ENCODE measurements at regions not wholly inside any gene's neighbourhood (a gene's known extent, or its start where the extent isn't known, plus 50 kb on each side); places are given as distances from the start of the nearest gene placed in this dataset.
"Not testable (repeated sequence)": the region's sequence is repeated elsewhere in the genome, so short reads cannot be mapped to it uniquely, and the experiment has no call there.

DNA sequence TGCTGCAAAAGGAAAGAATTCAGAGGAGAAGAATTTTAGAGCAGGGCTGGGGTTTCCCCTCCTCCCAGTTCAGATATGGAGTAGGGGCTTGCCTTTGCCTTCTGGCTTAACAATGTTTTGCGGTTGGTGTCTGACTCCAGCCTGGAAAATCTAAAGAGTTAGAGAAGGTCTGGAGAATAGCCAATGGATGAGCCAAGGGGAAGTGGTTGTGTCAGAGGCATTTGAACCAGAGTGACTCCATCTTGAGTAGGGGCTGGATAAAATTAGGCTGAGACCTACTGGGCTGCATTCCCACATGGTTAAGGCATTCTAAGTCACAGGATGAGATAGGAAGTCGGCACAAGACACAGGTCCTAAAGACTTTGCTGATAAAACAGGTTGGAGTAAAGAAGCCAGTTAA is 133.7 kb downstream of the DIRAS2 start:
- no peak for DNase-seq (ENCODE audit: low read depth, low spot score)

DNA sequence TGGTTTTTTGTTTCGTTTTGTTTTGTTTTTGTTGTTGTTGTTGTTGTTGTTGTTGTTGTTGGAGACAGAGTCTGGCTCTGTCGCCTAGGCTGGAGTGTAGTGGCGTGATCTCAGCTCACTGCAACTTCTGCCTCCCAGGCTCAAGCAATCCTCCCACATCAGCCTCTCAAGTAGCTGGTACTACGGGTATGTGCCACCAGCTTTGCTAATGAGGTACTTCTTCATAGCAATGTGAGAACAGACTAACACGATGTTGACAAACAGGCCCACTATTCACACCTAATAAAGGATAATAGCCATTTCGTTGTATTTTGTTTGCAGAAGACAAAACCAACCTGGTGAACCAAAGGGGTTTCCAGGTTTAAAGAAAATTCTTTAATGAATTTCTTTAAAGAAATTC is 130.9 kb downstream of the DIRAS2 start:
- no peak for DNase-seq (ENCODE audit: low read depth, low spot score)

DNA sequence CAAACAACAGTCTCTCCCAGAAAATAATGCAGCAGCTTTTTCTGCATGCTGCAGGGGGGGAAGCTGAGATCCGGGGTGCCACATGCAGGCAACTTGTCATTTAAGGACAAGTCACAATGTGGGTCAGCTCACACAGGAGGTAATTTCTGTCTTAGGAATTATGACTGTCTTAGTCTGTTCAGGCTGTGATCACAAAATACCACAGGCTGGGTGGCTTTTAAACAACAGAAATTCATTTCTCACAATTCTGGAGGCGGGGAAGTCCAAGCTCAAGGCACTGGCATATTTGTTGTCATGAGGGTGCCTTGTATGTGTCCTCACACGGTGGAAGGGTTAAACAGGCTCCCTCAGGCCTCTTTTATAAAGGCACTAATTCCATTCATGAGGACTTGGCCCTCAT is 127.7 kb downstream of the DIRAS2 start:
- DNase-seq (ENCODE audit: low read depth, low spot score) = no peak

DNA sequence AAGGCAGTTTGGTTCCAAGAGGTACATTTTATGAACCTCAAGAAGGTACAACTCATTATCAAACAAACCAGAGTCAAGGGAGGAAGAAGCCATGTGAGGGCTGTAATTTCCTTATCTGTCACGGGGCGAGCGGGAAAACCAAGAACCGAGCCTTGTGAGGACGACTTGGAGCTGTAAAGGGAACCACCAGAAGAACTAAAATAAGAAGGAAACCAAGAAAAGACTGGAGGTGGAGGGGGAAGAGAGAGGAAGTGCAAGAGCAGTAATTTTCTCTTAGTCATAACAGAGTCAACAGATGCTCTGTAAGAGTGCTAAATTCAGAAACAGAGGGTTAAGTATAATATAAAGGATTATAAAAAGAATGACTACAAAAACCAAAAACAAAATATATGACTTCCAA is 127.1 kb downstream of the DIRAS2 start:
- no peak for DNase-seq (ENCODE audit: low read depth, low spot score)

DNA sequence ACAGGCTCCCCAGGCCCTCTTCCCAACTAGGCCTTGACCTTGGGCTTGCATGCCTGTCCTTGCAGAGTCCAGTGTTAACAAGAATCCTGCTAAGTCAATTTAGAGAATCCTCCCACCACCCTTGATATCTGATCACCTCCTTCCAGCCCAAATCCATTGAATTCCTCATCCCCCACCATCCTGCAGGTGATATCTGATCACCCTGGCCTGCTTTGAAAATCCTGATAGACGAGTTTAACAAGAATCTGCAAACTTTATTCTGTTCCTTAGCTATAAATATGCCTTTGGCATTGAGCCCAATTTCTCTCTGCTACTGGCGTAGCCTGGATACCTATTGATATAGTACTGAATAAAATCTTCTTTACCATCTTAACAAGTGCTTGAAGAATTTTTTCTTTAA is 125.5 kb downstream of the DIRAS2 start:
- no peak for DNase-seq (ENCODE audit: low read depth, low spot score)

DNA sequence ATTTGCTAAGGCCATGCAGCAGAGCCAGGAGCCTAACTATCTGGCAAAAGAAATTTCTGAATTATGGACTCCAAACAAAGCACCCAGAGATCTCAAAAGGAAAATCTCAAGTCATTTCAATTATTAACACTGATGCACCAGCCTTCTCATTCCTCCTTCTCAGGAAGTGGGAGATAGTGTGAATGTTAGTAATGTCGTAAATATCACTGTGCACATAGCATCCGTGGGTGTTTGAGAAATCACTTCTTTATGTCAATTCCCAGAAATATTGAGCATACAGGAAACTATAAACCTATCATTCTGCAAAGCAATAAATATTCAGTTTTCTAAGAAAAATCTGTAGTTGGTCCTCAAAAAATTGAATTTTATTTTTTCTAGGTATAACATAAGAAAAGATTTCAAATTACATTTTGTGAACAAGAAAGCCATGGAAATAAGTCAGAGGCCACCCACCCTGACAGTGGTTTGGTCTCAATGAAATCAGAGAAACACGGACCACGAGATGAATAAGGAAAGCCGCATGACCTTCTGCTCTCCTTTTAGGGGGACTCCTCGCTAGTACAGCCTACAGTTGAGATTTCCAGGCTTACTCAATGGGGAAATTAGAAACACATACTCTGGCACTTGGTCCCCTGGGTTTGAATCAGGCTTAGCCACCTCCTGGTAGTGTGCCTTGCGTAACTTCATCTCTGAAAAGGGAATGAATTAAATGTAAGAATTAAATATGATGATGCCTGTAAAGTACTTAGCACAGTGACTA is 120.6 kb downstream of the DIRAS2 start:
- no peak for DNase-seq (ENCODE audit: low read depth, low spot score)

DNA sequence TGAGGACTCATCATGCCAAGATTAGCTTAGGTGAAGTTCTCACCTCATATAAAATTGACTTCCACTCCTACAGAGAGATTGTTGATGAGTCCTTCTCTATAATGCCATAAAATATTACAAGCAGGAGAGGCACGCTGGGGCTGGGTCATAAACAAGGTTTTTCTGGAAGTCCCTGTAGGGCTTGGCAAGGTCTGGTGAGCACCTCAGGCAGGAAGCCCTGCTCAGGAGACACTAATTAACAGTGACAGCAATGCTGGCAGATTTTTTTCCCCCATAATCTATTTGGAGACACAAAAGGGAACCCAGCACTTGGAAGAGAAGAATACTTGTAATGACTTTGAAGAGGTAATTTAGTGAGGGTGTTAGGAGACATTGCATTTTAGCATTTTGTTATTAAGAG is 118.7 kb downstream of the DIRAS2 start:
- DNase-seq (ENCODE audit: low read depth, low spot score) = no peak

DNA sequence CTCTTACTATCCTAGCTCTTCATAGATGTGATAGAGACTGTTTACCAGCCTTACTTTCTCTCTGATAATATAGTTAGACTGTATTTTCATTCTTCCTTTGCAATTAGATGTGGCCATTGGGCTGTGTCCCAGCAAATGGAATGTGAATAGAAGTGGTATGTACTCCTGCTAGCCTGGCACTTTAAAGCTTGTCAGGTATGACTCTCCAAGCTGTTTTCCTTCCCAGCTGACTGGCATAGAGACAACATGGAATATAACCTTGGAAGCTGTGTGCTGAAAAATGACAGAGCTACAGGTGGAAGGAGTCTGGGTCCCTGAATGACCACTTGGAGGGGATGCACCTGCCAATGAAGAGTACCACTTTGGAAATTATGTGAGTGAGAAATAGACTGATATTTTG is 116.2 kb downstream of the DIRAS2 start:
- no peak for DNase-seq (ENCODE audit: low read depth, low spot score)

DNA sequence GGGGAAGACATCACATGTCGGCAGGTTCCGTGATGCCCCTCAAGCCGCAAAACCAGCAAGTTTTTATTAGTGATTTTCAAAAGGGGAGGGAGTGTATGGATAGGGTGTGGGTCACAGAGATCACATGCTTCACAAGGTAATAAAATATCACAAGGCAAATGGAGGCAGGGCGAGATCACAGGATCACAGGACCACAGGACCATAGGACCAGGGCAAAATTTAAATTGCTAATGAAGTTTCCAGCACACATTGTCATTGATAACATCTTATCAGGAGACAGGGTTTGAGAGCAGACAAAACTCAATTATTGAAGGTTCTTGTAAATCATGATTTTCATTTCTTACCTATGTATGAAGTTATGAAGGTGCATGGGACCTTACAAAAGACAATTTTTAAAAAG is 106.5 kb downstream of the DIRAS2 start:
- DNase-seq (ENCODE audit: low read depth, low spot score) = not testable (repeated sequence)

DNA sequence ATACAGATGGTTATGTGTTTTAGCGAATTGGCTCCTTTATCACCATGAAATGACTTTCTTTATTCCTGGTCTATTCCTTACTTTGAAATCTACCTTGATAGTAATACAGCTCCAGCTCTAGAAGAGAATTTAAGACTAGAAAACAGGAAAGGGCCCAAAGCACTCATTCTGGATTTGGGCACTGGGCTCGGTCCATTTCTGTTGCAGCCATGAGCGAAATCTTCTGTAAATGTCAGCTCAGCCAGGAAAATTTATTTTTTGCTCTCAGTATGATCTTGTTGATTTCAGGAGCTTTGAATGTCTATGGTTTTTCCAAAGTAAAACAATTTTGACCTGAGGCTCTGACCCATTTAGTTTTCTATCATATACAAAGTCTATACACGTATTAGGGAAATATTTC is 104.1 kb downstream of the DIRAS2 start:
- DNase-seq (ENCODE audit: low read depth, low spot score) = no peak

DNA sequence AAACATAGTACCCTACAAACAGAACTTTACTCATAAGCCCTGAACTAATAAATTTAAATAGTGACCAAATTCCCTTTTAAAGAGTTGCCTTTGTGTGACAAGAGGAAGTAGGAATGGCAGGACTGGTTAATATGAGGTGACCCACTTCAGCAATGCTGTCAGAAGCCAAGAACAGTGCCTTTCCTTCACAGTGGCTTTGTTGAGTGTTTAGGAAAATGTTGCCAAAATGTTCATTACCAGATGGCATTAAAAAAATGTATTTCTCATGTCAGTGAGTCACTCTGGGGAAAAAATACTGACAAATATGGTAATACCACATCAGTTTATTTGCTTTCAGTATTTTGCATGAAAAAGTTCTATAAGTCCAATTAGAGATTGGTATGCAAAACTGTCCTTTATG is 103.3 kb downstream of the DIRAS2 start:
- DNase-seq (ENCODE audit: low read depth, low spot score) = no peak

DNA sequence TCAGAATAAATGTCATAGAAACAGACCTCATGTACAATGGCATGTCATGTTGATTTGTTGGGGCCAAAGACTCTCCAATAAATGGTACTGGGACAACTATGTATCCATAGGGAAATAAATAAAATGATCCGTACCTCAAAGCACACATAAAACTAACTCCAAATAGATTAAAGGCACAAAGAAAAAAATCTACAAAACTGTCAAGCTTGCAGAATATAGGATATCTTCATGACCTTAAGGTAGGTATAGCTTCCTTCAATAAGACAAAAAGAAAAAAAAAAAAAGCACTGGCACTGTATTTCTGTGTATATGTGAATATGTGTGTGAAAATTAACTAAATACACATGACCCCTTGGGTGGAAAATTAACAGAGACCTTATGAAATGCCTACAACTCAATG is 101.9 kb downstream of the DIRAS2 start:
- no peak for DNase-seq (ENCODE audit: low read depth, low spot score)

DNA sequence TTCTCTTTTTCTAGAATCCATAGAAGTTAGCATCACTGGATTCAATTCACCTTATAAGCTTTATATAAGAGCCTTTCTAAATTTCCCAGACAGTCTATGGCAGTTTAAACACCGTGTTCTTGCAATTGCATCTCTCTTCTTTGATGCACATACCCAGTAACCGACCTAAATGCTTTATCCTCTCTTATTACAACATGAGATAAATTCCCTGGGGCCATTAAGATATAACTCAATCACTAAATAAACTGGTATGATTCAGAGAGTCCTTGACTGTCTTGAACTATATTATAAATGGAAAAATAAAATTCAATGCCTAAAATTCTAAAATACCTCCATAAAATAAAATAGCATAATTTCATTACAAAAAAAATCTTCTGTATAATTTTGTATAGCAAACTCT is 98.1 kb downstream of the DIRAS2 start:
- no peak for DNase-seq (ENCODE audit: low read depth, low spot score)

DNA sequence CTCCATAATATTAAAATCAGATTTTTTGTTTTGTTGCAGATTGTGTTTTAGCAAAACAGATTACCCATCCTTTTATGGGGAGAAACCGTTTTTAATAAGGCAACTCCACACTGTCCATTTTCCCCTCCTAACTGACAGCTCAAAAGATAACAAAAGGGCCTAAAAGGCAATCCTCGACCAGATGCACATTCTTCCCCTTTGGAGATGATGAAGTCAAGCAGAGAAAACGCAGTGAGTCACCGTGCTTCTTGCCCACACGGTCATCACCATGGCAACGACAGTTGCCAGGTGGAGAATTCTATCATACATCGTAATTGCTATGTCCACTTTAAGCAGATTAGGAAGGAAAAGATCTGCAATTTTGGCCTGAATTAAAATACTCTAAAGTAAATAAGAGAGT is 96.4 kb downstream of the DIRAS2 start:
- no peak for DNase-seq (ENCODE audit: low read depth, low spot score)

DNA sequence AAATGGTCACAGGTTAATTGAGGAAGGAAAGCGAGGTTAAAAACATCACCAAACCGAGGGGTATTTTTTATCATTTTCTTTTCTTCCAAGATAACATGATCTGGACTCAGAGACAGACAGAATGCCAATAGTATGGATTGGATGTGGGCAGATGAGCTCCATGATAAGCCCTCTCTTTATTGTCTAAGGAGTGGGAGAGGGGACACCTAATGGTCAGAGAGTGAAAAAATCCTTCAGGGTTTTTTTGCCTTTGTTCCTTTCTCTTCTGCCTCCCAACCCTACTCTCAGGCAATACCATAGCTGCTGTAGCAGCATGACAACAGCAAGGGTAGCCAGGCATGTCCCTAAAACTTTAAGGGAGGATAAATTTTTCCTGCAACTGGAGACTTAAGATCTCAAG is 94.7 kb downstream of the DIRAS2 start:
- no peak for DNase-seq (ENCODE audit: low read depth, low spot score)

DNA sequence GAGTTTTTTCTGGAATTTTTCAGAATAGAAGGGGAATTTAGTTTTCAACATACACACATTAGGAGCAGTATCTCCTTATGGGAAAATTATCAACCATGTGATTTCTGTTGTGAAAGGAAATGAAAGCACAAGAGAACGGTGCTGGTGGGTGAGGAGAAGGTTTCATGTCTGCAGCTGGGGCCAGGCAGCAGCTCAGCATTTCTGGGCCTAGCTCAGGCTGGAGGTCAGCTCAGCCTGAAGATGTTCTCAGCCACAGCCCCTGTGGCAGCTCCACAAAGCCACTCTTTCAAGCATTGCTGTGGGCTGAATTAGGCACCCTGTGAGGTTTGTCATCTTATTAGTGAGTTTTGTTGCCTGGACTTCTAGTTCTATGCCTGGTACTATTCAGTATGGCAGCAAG is 90.3 kb downstream of the DIRAS2 start:
- no peak for DNase-seq (ENCODE audit: low read depth, low spot score)

DNA sequence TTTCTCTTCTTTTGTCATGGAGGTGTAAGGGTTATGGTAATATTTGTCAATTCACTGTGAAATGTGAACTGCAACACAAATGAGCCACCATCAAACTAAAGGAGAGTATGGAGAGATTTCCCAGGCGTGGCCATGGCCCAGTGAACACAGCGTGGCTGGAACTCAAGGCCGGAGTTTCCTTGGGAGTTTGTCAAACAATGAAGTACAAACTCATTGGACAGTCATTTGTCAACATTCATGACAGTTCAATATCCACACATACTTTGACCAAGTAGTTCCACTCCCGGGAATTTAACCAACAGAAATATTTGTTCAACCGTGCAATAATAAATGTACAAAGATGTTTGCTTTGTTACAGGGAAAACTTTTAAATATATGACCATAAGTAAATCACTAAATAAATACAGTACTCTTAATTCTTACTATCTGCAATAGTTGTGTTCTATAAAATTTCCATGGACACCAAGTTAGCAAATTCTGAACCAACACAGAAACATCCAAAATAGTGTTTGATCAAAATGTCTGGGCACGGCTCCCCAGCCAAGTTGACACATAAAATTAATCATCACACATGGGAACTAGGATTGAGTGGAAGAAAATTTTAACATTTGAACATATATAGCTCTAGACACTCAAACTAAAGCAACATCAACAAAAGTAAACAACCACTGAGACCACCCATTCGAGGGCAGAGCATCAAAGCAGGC is 87.1 kb downstream of the DIRAS2 start:
- no peak for DNase-seq (ENCODE audit: low read depth, low spot score)

DNA sequence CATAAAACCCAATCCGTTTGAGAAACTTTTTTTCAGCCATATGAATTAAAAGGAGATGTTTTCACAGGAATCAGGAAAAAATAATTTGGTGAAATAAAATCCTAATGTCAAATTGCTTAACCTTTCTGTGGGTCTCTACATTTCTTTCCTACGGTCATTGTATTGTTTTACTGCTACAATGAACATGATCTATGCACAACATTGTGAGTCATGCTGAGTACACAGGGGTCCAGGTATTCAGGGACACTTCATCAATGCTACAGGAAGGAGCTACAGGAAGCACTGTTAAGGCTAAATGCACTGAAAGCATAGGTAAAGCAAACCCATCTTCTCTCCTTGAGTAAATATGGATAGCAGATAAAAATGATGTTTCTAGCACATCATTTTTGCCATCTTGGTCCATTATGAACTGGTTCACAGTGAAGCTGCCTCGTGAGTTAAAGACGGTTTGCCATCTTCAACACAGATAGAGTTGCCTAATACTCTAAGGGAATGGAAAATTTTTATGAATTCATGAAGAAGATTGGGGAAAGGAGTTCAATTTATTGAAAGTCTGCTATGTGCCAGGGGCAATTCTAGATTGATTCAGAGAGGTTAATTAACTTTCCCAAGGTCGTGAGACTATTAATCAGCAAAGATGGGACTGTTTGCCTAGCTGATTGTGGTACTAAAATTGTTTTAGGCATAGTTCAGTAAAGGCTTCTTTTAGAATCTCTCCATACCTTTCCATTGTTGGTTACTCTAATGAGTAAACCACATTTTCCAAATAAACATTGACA is 85.5 kb downstream of the DIRAS2 start:
- DNase-seq (ENCODE audit: low read depth, low spot score) = no peak

DNA sequence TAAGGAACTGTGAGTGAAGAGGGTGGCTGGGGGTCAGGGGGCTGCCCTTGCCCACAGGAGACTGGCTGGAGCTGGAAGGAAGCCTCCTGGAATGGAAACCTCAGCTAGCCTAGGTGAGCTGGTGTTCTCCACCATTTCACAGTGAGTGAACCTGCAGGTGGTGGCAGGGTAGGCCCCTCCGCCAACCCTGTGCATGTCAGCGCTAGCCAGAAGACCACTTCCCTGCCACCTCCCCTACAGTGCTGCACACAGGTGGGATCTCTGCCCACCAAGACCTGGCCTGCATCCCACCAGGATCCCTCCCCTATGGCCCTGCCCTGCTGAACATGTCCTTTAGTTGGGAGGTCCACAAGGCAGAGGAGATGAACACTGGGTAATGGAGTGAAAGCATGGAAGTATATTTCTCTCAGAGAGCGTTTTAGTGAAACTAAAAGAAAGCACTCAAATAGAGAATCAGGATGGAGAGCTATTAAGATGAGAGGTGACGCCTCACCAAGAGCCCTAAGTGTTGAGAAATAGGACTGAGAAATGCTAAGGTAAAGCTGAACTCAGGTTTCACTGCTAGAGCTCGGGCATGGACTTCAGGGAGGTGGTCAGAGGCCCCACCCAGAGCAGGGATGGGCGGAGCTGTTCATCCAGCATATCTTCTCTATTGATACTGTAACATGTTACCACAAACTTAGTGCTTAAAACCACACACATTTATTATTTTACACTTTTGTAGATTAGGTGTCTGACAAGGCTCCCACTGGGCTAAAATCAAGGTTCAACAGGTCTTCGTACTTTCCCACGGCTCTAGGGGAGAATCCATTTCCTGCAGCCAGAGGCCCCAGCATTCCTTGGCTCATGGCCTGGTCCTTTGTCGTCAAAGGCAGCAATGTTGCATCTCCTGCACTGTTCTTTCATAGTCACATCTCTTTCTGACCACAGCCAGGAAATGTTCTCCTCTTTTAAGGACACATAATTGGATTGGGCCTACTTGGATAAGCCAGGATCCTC is 83.2 kb downstream of the DIRAS2 start:
- no peak for DNase-seq (ENCODE audit: low read depth, low spot score)
